ENCODE measurements at regions not wholly inside any gene's neighbourhood (a gene's known extent, or its start where the extent isn't known, plus 50 kb on each side); places are given as distances from the start of the nearest gene placed in this dataset.
"Not testable (repeated sequence)": the region's sequence is repeated elsewhere in the genome, so short reads cannot be mapped to it uniquely, and the experiment has no call there.

GRCh38 chr11:80724366-80724765 is 1283.5 kb upstream of the TENM4 start:
- Mint-ChIP-seq H3K4me1 (ENCODE audit: low read depth) (no peaks in the 10 kb centered on the region), H3K9me3 (ENCODE audit: insufficient read depth) (no peaks in the 10 kb centered on the region), H3K27me3 (ENCODE audit: low read depth) (no peaks in the 10 kb centered on the region), H3K27ac (no peak overlapping the region), H3K4me3 (no peak overlapping the region), H3K36me3 (ENCODE audit: low read depth) (no peaks in the 10 kb centered on the region)
- ATAC-seq (no peak), DNase-seq (no peak)
- POLR2A ChIA-PET: no interaction called here
- CTCF ChIA-PET: no interaction called here

GRCh38 chr11:80722629-80723028 is 1281.8 kb upstream of the TENM4 start:
- DNase-seq: no peak
- Mint-ChIP-seq H3K9me3 (ENCODE audit: insufficient read depth) (no peaks in the 10 kb centered on the region), H3K4me1 (ENCODE audit: low read depth) (no peaks in the 10 kb centered on the region), H3K27me3 (ENCODE audit: low read depth) (no peaks in the 10 kb centered on the region), H3K36me3 (ENCODE audit: low read depth) (no peaks in the 10 kb centered on the region), H3K4me3 (no peak overlapping the region), H3K27ac (no peak overlapping the region)
- no peak for ATAC-seq
- POLR2A ChIA-PET: no interaction called here
- CTCF ChIA-PET: no interaction called here

- POLR2A ChIA-PET: no interaction called here
- H3K9me3 Mint-ChIP-seq (ENCODE audit: insufficient read depth): peaks cover 4% of the 10 kb centered on the region
- ATAC-seq: no peak
Measured at GRCh38 chr11:80720295-80720694, 1279.5 kb upstream of the TENM4 start.

GRCh38 chr11:80719292-80719646 is 1278.4 kb upstream of the TENM4 start:
- Mint-ChIP-seq H3K4me1 (ENCODE audit: low read depth) (no peaks in the 10 kb centered on the region), H3K27me3 (ENCODE audit: low read depth) (no peaks in the 10 kb centered on the region), H3K9me3 (ENCODE audit: insufficient read depth) (peaks cover 4% of the 10 kb centered on the region), H3K4me3 (no peak overlapping the region), H3K36me3 (ENCODE audit: low read depth) (no peaks in the 10 kb centered on the region), H3K27ac (no peak overlapping the region)
- ChIA-PET POLR2A (no interaction called here), CTCF (no interaction called here)
- DNase-seq: no peak
- no peak for ATAC-seq

More at GRCh38 chr11:80720295-80720694, 1279.5 kb upstream of the TENM4 start:
- no peak overlapping the region for H3K27ac Mint-ChIP-seq
- CTCF ChIA-PET: no interaction called here
- H3K4me1 Mint-ChIP-seq (ENCODE audit: low read depth): no peaks in the 10 kb centered on the region
- no peak for DNase-seq
- no peaks in the 10 kb centered on the region for H3K36me3 Mint-ChIP-seq (ENCODE audit: low read depth)
- H3K27me3 Mint-ChIP-seq (ENCODE audit: low read depth): no peaks in the 10 kb centered on the region
- no peak overlapping the region for H3K4me3 Mint-ChIP-seq

GRCh38 chr11:80718611-80719291 is 1277.9 kb upstream of the TENM4 start:
- Mint-ChIP-seq H3K27ac (no peak overlapping the region), H3K4me3 (no peak overlapping the region), H3K27me3 (ENCODE audit: low read depth) (no peaks in the 10 kb centered on the region), H3K9me3 (ENCODE audit: insufficient read depth) (peaks cover 4% of the 10 kb centered on the region), H3K4me1 (ENCODE audit: low read depth) (no peaks in the 10 kb centered on the region), H3K36me3 (ENCODE audit: low read depth) (no peaks in the 10 kb centered on the region)
- ATAC-seq (no peak), DNase-seq (no peak)
- POLR2A ChIA-PET: no interaction called here
- CTCF ChIA-PET: no interaction called here

- no peaks in the 10 kb centered on the region for H3K4me1 Mint-ChIP-seq (ENCODE audit: low read depth)
- H3K36me3 Mint-ChIP-seq (ENCODE audit: low read depth): no peaks in the 10 kb centered on the region
- no peak overlapping the region for H3K4me3 Mint-ChIP-seq
- H3K27ac Mint-ChIP-seq: no peak overlapping the region
- DNase-seq (no peak), ATAC-seq (no peak)
- H3K9me3 Mint-ChIP-seq (ENCODE audit: insufficient read depth): peaks cover 14% of the 10 kb centered on the region
- ChIA-PET CTCF (no interaction called here), POLR2A (no interaction called here)
- H3K27me3 Mint-ChIP-seq (ENCODE audit: low read depth): no peaks in the 10 kb centered on the region
Measured at GRCh38 chr11:80702264-80702663, 1261.4 kb upstream of the TENM4 start.

- no peak for DNase-seq
- ChIA-PET CTCF (no interaction called here), POLR2A (no interaction called here)
- no peak for ATAC-seq
- no peaks in the 10 kb centered on the region for H3K36me3 Mint-ChIP-seq (ENCODE audit: low read depth)
- no peaks in the 10 kb centered on the region for H3K4me1 Mint-ChIP-seq (ENCODE audit: low read depth)
- H3K9me3 Mint-ChIP-seq (ENCODE audit: insufficient read depth): peaks cover 14% of the 10 kb centered on the region
- H3K27ac Mint-ChIP-seq: no peak overlapping the region
- H3K27me3 Mint-ChIP-seq (ENCODE audit: low read depth): no peaks in the 10 kb centered on the region
- no peak overlapping the region for H3K4me3 Mint-ChIP-seq
Measured at GRCh38 chr11:80700386-80700785, 1259.6 kb upstream of the TENM4 start.

- H3K27me3 Mint-ChIP-seq (ENCODE audit: low read depth); POLR2A ChIA-PET; H3K36me3 Mint-ChIP-seq (ENCODE audit: low read depth); H3K4me1 Mint-ChIP-seq (ENCODE audit: low read depth); CTCF ChIA-PET; DNase-seq; ATAC-seq; H3K4me3 Mint-ChIP-seq; H3K27ac Mint-ChIP-seq: not testable (repeated sequence)
- peaks cover 14% of the 10 kb centered on the region for H3K9me3 Mint-ChIP-seq (ENCODE audit: insufficient read depth)
Measured at GRCh38 chr11:80699406-80700177, 1258.8 kb upstream of the TENM4 start.

- no peaks in the 10 kb centered on the region for H3K27me3 Mint-ChIP-seq (ENCODE audit: low read depth)
- no peaks in the 10 kb centered on the region for H3K36me3 Mint-ChIP-seq (ENCODE audit: low read depth)
- H3K27ac Mint-ChIP-seq: no peak overlapping the region
- H3K9me3 Mint-ChIP-seq (ENCODE audit: insufficient read depth): peaks cover 14% of the 10 kb centered on the region
- ATAC-seq (no peak), DNase-seq (no peak)
- ChIA-PET POLR2A (no interaction called here), CTCF (no interaction called here)
- H3K4me1 Mint-ChIP-seq (ENCODE audit: low read depth): no peaks in the 10 kb centered on the region
- no peak overlapping the region for H3K4me3 Mint-ChIP-seq
Measured at GRCh38 chr11:80698637-80699036, 1257.8 kb upstream of the TENM4 start.

GRCh38 chr11:80694385-80694784 is 1253.6 kb upstream of the TENM4 start:
- ChIA-PET POLR2A (no interaction called here), CTCF (no interaction called here)
- no peak overlapping the region for H3K27ac Mint-ChIP-seq
- H3K4me3 Mint-ChIP-seq: no peak overlapping the region
- no peaks in the 10 kb centered on the region for H3K27me3 Mint-ChIP-seq (ENCODE audit: low read depth)
- H3K36me3 Mint-ChIP-seq (ENCODE audit: low read depth): no peaks in the 10 kb centered on the region
- H3K4me1 Mint-ChIP-seq (ENCODE audit: low read depth): no peaks in the 10 kb centered on the region
- H3K9me3 Mint-ChIP-seq (ENCODE audit: insufficient read depth): no peaks in the 10 kb centered on the region
- DNase-seq (no peak), ATAC-seq (no peak)

GRCh38 chr11:80687941-80688340 is 1247.1 kb upstream of the TENM4 start:
- DNase-seq: no peak
- ATAC-seq: no peak
- Mint-ChIP-seq H3K27ac (no peak overlapping the region), H3K4me1 (ENCODE audit: low read depth) (no peaks in the 10 kb centered on the region), H3K9me3 (ENCODE audit: insufficient read depth) (peaks cover 4% of the 10 kb centered on the region), H3K36me3 (ENCODE audit: low read depth) (no peaks in the 10 kb centered on the region), H3K27me3 (ENCODE audit: low read depth) (no peaks in the 10 kb centered on the region), H3K4me3 (no peak overlapping the region)
- POLR2A ChIA-PET: no interaction called here
- CTCF ChIA-PET: no interaction called here

GRCh38 chr11:80686889-80687288 is 1246.1 kb upstream of the TENM4 start:
- Mint-ChIP-seq H3K36me3 (ENCODE audit: low read depth) (no peaks in the 10 kb centered on the region), H3K27me3 (ENCODE audit: low read depth) (no peaks in the 10 kb centered on the region), H3K27ac (no peak overlapping the region), H3K9me3 (ENCODE audit: insufficient read depth) (peaks cover 4% of the 10 kb centered on the region), H3K4me3 (no peak overlapping the region), H3K4me1 (ENCODE audit: low read depth) (no peaks in the 10 kb centered on the region)
- ChIA-PET CTCF (no interaction called here), POLR2A (no interaction called here)
- no peak for ATAC-seq
- DNase-seq: no peak

GRCh38 chr11:80673566-80673965 is 1232.7 kb upstream of the TENM4 start:
- Mint-ChIP-seq H3K27ac (no peak overlapping the region), H3K27me3 (ENCODE audit: low read depth) (no peaks in the 10 kb centered on the region), H3K36me3 (ENCODE audit: low read depth) (no peaks in the 10 kb centered on the region), H3K9me3 (ENCODE audit: insufficient read depth) (peaks cover 13% of the 10 kb centered on the region), H3K4me1 (ENCODE audit: low read depth) (no peaks in the 10 kb centered on the region), H3K4me3 (no peak overlapping the region)
- ChIA-PET CTCF (no interaction called here), POLR2A (no interaction called here)
- DNase-seq (no peak), ATAC-seq (no peak)
